Activated CD4-positive, alpha-beta memory T cell treated with anti-CD3 and anti-CD28 coated beads, Interleukin-2, amount 10 ng/mL, durations not matched to agents 7 days and 5 days (primary cell): ENCODE measurements at regions not wholly inside any gene's neighbourhood (a gene's known extent, or its start where the extent isn't known, plus 50 kb on each side); places are given as distances from the start of the nearest gene placed in this dataset.

ENCODE experiments used
- CTCF ChIA-PET: fragments of 350-600 bp; sonication (Branson Sonifier 250); formaldehyde crosslinking; loops from one replicate; lab custom pipeline; 2021; ENCODE audit warnings: antibody characterized with exemption, inconsistent platforms; lab: Charles Lee
- POLR2A ChIA-PET: fragments of 350-600 bp; sonication (Branson Sonifier 250); formaldehyde crosslinking; loops from one replicate; lab custom pipeline; 2021; ENCODE audit warnings: antibody characterized with exemption; lab: Charles Lee
- DNase-seq: peaks from one replicate; pipeline ENCODE4 v3.0.0-alpha.2; 2020
- H3K27ac Mint-ChIP-seq: one replicate; pipeline ENCODE4 v1.8.0; 2021; ENCODE audit warnings: mild to moderate bottlenecking, mixed read lengths
- H3K27me3 Mint-ChIP-seq: one replicate; pipeline ENCODE4 v1.8.0; 2021; ENCODE audit warnings: mixed read lengths
- H3K36me3 Mint-ChIP-seq: one replicate; pipeline ENCODE4 v1.8.0; 2021; ENCODE audit warnings: low read depth, mixed read lengths
- H3K4me1 Mint-ChIP-seq: one replicate; pipeline ENCODE4 v1.8.0; 2021; ENCODE audit warnings: mixed read lengths
- H3K4me3 Mint-ChIP-seq: one replicate; pipeline ENCODE4 v1.8.0; 2021; ENCODE audit warnings: mild to moderate bottlenecking, mixed read lengths
- H3K9me3 Mint-ChIP-seq: one replicate; pipeline ENCODE4 v1.8.0; 2021; ENCODE audit warnings: mixed read lengths

GRCh38 chr2:136242687-136243277 lies 124.8 kb upstream of the CXCR4 start:
- no peaks in the 10 kb centered on the region for H3K9me3 Mint-ChIP-seq
- ChIA-PET POLR2A (interaction anchor here (0.9 to 2.1 kb wide), 11 partner anchors 38 to 190 kb away, joined by 3 to 8 read pairs (median 5); no protein-coding TSS in a partner anchor), CTCF (interaction anchor here (1.0 to 1.7 kb wide), 3 partner anchors 133 to 141 kb away, joined by 3 to 6 read pairs (median 3); no protein-coding TSS in a partner anchor)
- H3K27me3 Mint-ChIP-seq, result no peaks in the 10 kb centered on the region
- H3K36me3 Mint-ChIP-seq, result peaks cover 3% of the 10 kb centered on the region
- peak; percentile 81 for DNase-seq
- peaks cover 49% of the 10 kb centered on the region for H3K4me1 Mint-ChIP-seq
- peak overlapping the region; percentile 60 for H3K27ac Mint-ChIP-seq
- no peak overlapping the region for H3K4me3 Mint-ChIP-seq

GRCh38 chr2:136242100-136242499 lies 124.2 kb upstream of the CXCR4 start:
- no peak overlapping the region for H3K4me3 Mint-ChIP-seq
- peaks cover 51% of the 10 kb centered on the region for H3K4me1 Mint-ChIP-seq
- H3K27ac Mint-ChIP-seq, result peak overlapping the region; percentile 60
- no peaks in the 10 kb centered on the region for H3K27me3 Mint-ChIP-seq
- H3K36me3 Mint-ChIP-seq, result peaks cover 3% of the 10 kb centered on the region
- DNase-seq, result no peak
- ChIA-PET CTCF (interaction anchor here (1.0 to 1.7 kb wide), 3 partner anchors 134 to 263 kb away, joined by 3 to 6 read pairs (median 3); no protein-coding TSS in a partner anchor), POLR2A (interaction anchor here (0.9 to 2.1 kb wide), 8 partner anchors 85 to 186 kb away, joined by 3 to 8 read pairs (median 6); no protein-coding TSS in a partner anchor)
- H3K9me3 Mint-ChIP-seq, result no peaks in the 10 kb centered on the region

GRCh38 chr2:136239079-136239685 lies 121.2 kb upstream of the CXCR4 start:
- ChIA-PET CTCF (interaction anchor here (1.1 to 2.1 kb wide), 5 partner anchors 64 to 145 kb away, joined by 3 to 7 read pairs (median 4); no protein-coding TSS in a partner anchor), POLR2A (interaction anchor here (0.7 to 3.6 kb wide), 23 partner anchors 8 to 364 kb away, joined by 3 to 17 read pairs (median 5); no protein-coding TSS in a partner anchor)
- Mint-ChIP-seq H3K27ac (peak overlapping the region; percentile 75), H3K4me1 (peaks cover 57% of the 10 kb centered on the region), H3K36me3 (peaks cover 7% of the 10 kb centered on the region), H3K4me3 (no peak overlapping the region), H3K9me3 (no peaks in the 10 kb centered on the region), H3K27me3 (no peaks in the 10 kb centered on the region)
- DNase-seq, result no peak

GRCh38 chr2:136238286-136239078 lies 120.5 kb upstream of the CXCR4 start:
- peak; percentile 53 for DNase-seq
- H3K36me3 Mint-ChIP-seq, result peaks cover 7% of the 10 kb centered on the region
- peak overlapping the region; percentile 75 for H3K27ac Mint-ChIP-seq
- ChIA-PET POLR2A (interaction anchor here (0.8 to 3.6 kb wide), 25 partner anchors 9 to 363 kb away, joined by 3 to 17 read pairs (median 4); partner anchors contain the start of gene DARS1), CTCF (interaction anchor here (1.2 to 2.1 kb wide), 5 partner anchors 65 to 146 kb away, joined by 3 to 7 read pairs (median 4); no protein-coding TSS in a partner anchor)
- no peaks in the 10 kb centered on the region for H3K9me3 Mint-ChIP-seq
- H3K27me3 Mint-ChIP-seq, result no peaks in the 10 kb centered on the region
- no peak overlapping the region for H3K4me3 Mint-ChIP-seq
- peaks cover 58% of the 10 kb centered on the region for H3K4me1 Mint-ChIP-seq

- Mint-ChIP-seq H3K4me3 (no peak overlapping the region), H3K36me3 (peaks cover 7% of the 10 kb centered on the region), H3K4me1 (peaks cover 38% of the 10 kb centered on the region), H3K9me3 (no peaks in the 10 kb centered on the region), H3K27me3 (peaks cover 6% of the 10 kb centered on the region), H3K27ac (no peak overlapping the region)
- POLR2A ChIA-PET, result interaction anchor here (1.6 kb wide), 1 partner anchor 252 kb away, joined by 4 read pairs; no protein-coding TSS in a partner anchor
- CTCF ChIA-PET, result no interaction called here
- no peak for DNase-seq
These were observed 118.1 kb upstream of the CXCR4 start for GRCh38 chr2:136236019-136236418.

GRCh38 chr2:136235546-136235945 lies 117.6 kb upstream of the CXCR4 start:
- Mint-ChIP-seq H3K36me3 (peaks cover 7% of the 10 kb centered on the region), H3K9me3 (no peaks in the 10 kb centered on the region), H3K4me3 (no peak overlapping the region), H3K4me1 (peaks cover 37% of the 10 kb centered on the region), H3K27ac (no peak overlapping the region), H3K27me3 (peaks cover 9% of the 10 kb centered on the region)
- CTCF ChIA-PET, result no interaction called here
- no peak for DNase-seq
- POLR2A ChIA-PET, result no interaction called here

GRCh38 chr2:136234261-136234660 lies 116.3 kb upstream of the CXCR4 start:
- POLR2A ChIA-PET, result no interaction called here
- DNase-seq, result no peak
- H3K4me3 Mint-ChIP-seq, result no peak overlapping the region
- no peaks in the 10 kb centered on the region for H3K9me3 Mint-ChIP-seq
- peaks cover 25% of the 10 kb centered on the region for H3K4me1 Mint-ChIP-seq
- CTCF ChIA-PET, result no interaction called here
- peaks cover 15% of the 10 kb centered on the region for H3K27me3 Mint-ChIP-seq
- no peak overlapping the region for H3K27ac Mint-ChIP-seq
- H3K36me3 Mint-ChIP-seq, result peaks cover 5% of the 10 kb centered on the region

GRCh38 chr2:136233298-136233697 lies 115.3 kb upstream of the CXCR4 start:
- Mint-ChIP-seq H3K4me1 (peaks cover 15% of the 10 kb centered on the region), H3K4me3 (no peak overlapping the region), H3K27me3 (peaks cover 18% of the 10 kb centered on the region), H3K27ac (no peak overlapping the region), H3K36me3 (peaks cover 4% of the 10 kb centered on the region), H3K9me3 (no peaks in the 10 kb centered on the region)
- ChIA-PET POLR2A (interaction anchor here (0.5 kb wide), 1 partner anchor 15 kb away, joined by 3 read pairs; no protein-coding TSS in a partner anchor), CTCF (no interaction called here)
- no peak for DNase-seq

GRCh38 chr2:136232456-136233172 lies 114.7 kb upstream of the CXCR4 start:
- ChIA-PET CTCF (interaction anchor here (1.2 kb wide), 1 partner anchor 20 kb away, joined by 3 read pairs; no protein-coding TSS in a partner anchor), POLR2A (no interaction called here)
- H3K4me1 Mint-ChIP-seq, result peaks cover 8% of the 10 kb centered on the region
- H3K27me3 Mint-ChIP-seq, result peaks cover 18% of the 10 kb centered on the region
- peaks cover 4% of the 10 kb centered on the region for H3K36me3 Mint-ChIP-seq
- no peaks in the 10 kb centered on the region for H3K9me3 Mint-ChIP-seq
- H3K4me3 Mint-ChIP-seq, result no peak overlapping the region
- no peak overlapping the region for H3K27ac Mint-ChIP-seq
- no peak for DNase-seq

GRCh38 chr2:136230464-136230863 lies 112.5 kb upstream of the CXCR4 start:
- Mint-ChIP-seq H3K9me3 (no peaks in the 10 kb centered on the region), H3K4me1 (peaks cover 11% of the 10 kb centered on the region), H3K27ac (no peak overlapping the region), H3K4me3 (no peak overlapping the region), H3K27me3 (peaks cover 18% of the 10 kb centered on the region), H3K36me3 (no peaks in the 10 kb centered on the region)
- ChIA-PET CTCF (no interaction called here), POLR2A (interaction anchor here (1.0 kb wide), 1 partner anchor 11 kb away, joined by 3 read pairs; no protein-coding TSS in a partner anchor)
- no peak for DNase-seq

GRCh38 chr2:136226903-136227302 lies 109.0 kb upstream of the CXCR4 start:
- H3K27me3 Mint-ChIP-seq, result peaks cover 18% of the 10 kb centered on the region
- POLR2A ChIA-PET, result interaction anchor here (0.8 to 1.9 kb wide), 2 partner anchors 12 to 110 kb away, joined by 3 to 4 read pairs; no protein-coding TSS in a partner anchor
- CTCF ChIA-PET, result no interaction called here
- no peaks in the 10 kb centered on the region for H3K9me3 Mint-ChIP-seq
- peaks cover 9% of the 10 kb centered on the region for H3K4me1 Mint-ChIP-seq
- no peaks in the 10 kb centered on the region for H3K36me3 Mint-ChIP-seq
- no peak for DNase-seq
- H3K27ac Mint-ChIP-seq, result no peak overlapping the region
- H3K4me3 Mint-ChIP-seq, result no peak overlapping the region
